Liver (tissue), 8 donors: ENCODE measurements at regions not wholly inside any gene's neighbourhood (a gene's known extent, or its start where the extent isn't known, plus 50 kb on each side); places are given as distances from the start of the nearest gene placed in this dataset.

Source experiments
- DNase-seq: peaks from one replicate; pipeline ENCODE4 v3.0.0-alpha.2; 2017; ENCODE audit warnings: low spot score
- H3K27ac ChIP-seq, 2 donors: one replicate each; pipeline ENCODE4 v1.7.0; 2013; ENCODE audit warnings: inconsistent platforms in 2 of 2, low read length in 2 of 2, control low read depth in 1 of 2, low read depth in 1 of 2, mild to moderate bottlenecking in 1 of 2
- H3K27me3 ChIP-seq, 4 donors: one replicate each; pipeline versions ENCODE4 v1.6.1 to v1.7.0; 2013; ENCODE audit warnings: low read length in 3 of 4, inconsistent platforms in 1 of 4, mild to moderate bottlenecking in 1 of 4, moderate library complexity in 1 of 4; ENCODE audit not compliant: control insufficient read depth in 4 of 4, insufficient read depth in 4 of 4
- H3K36me3 ChIP-seq, 4 donors: one replicate each; pipeline versions ENCODE4 v1.6.1 to v1.7.0; 2013; ENCODE audit warnings: low read length in 3 of 4, mild to moderate bottlenecking in 3 of 4, low read depth in 1 of 4, moderate library complexity in 1 of 4; ENCODE audit not compliant: control insufficient read depth in 4 of 4, insufficient read depth in 3 of 4
- H3K4me1 ChIP-seq, 4 donors: one replicate each; pipeline versions ENCODE4 v1.6.1 to v1.7.0; 2013; ENCODE audit warnings: low read length in 3 of 4, mild to moderate bottlenecking in 3 of 4, moderate library complexity in 1 of 4; ENCODE audit not compliant: control insufficient read depth in 4 of 4, insufficient read depth in 4 of 4
- H3K4me3 ChIP-seq, 3 donors: one replicate each; pipeline versions ENCODE4 v1.6.1 to v1.7.0; 2013; ENCODE audit warnings: low read length in 3 of 3, control low read depth in 1 of 3, low read depth in 1 of 3, mild to moderate bottlenecking in 1 of 3
- H3K9ac ChIP-seq, 2 donors: one replicate each; pipeline ENCODE4 v1.7.0; 2013; ENCODE audit warnings: low read length in 2 of 2, mild to moderate bottlenecking in 2 of 2, moderate library complexity in 2 of 2, control low read depth in 1 of 2, low read depth in 1 of 2
- H3K9me3 ChIP-seq, 4 donors: one replicate each; pipeline versions ENCODE4 v1.6.1 to v1.7.0; 2013; ENCODE audit warnings: low read length in 3 of 4; ENCODE audit not compliant: control insufficient read depth in 4 of 4
- ATF3 ChIP-seq: IDR thresholded peaks from 2 replicates; pipeline ENCODE4 v1.6.1; 2016; ENCODE audit warnings: antibody characterized with exemption
- CTCF ChIP-seq: fragments of 150-350 bp; IDR thresholded peaks from 2 replicates; pipeline ENCODE4 v1.5.1; 2017; ENCODE audit warnings: improper control_type of control experiment, low read depth, low read length; ENCODE audit not compliant: missing input control
- EGR1 ChIP-seq, 2 donors: IDR thresholded peaks; 2 replicates each; pipeline ENCODE4 v1.6.1; 2016 to 2018; ENCODE audit warnings: antibody characterized with exemption in 2 of 2, low read depth in 2 of 2
- FOXA1 ChIP-seq: IDR thresholded peaks from 2 replicates; pipeline ENCODE4 v1.6.1; 2016; ENCODE audit warnings: antibody characterized with exemption
- FOXA2 ChIP-seq: IDR thresholded peaks from 2 replicates; pipeline ENCODE4 v1.6.1; 2016; ENCODE audit warnings: antibody characterized with exemption
- GABPA ChIP-seq, 2 donors: IDR thresholded peaks in 1 of 2; conservative IDR thresholded peaks in 1 of 2; 2 replicates each; pipeline ENCODE4 v1.6.1; 2016; ENCODE audit warnings: antibody characterized with exemption in 2 of 2, mild to moderate bottlenecking in 1 of 2, moderate library complexity in 1 of 2
- HNF4A ChIP-seq, 2 donors: conservative IDR thresholded peaks; 2 replicates each; pipeline ENCODE4 v1.6.1; 2016; ENCODE audit warnings: antibody characterized with exemption in 2 of 2, mild to moderate bottlenecking in 2 of 2
- HNF4G ChIP-seq: IDR thresholded peaks from 2 replicates; pipeline ENCODE4 v1.6.1; 2016; ENCODE audit warnings: antibody characterized with exemption
- JUND ChIP-seq, 2 donors: IDR thresholded peaks; 2 replicates each; pipeline ENCODE4 v1.6.1; 2016; ENCODE audit warnings: antibody characterized with exemption in 2 of 2
- MAX ChIP-seq: IDR thresholded peaks from 2 replicates; pipeline ENCODE4 v1.6.1; 2016; ENCODE audit warnings: antibody characterized with exemption
- NR2F2 ChIP-seq: IDR thresholded peaks from 2 replicates; pipeline ENCODE4 v1.6.1; 2016; ENCODE audit warnings: antibody characterized with exemption
- RAD21 ChIP-seq, 2 donors: IDR thresholded peaks; 2 replicates each; pipeline ENCODE4 v1.6.1; 2016; ENCODE audit warnings: antibody characterized with exemption in 2 of 2, mild to moderate bottlenecking in 2 of 2
- REST ChIP-seq: IDR thresholded peaks from 2 replicates; pipeline ENCODE4 v1.6.1; 2016; ENCODE audit warnings: antibody characterized with exemption, mild to moderate bottlenecking
- RXRA ChIP-seq, 2 donors: IDR thresholded peaks; 2 replicates each; pipeline ENCODE4 v1.6.1; 2017 to 2018; ENCODE audit warnings: antibody characterized with exemption in 2 of 2, mild to moderate bottlenecking in 1 of 2
- SP1 ChIP-seq: IDR thresholded peaks from 2 replicates; pipeline ENCODE4 v1.6.1; 2018; ENCODE audit warnings: antibody characterized with exemption, mild to moderate bottlenecking
- TAF1 ChIP-seq: conservative IDR thresholded peaks from 2 replicates; pipeline ENCODE4 v1.6.1; 2016; ENCODE audit warnings: antibody characterized with exemption, mild to moderate bottlenecking
- YY1 ChIP-seq: IDR thresholded peaks from 2 replicates; pipeline ENCODE4 v1.6.1; 2016; ENCODE audit warnings: antibody characterized with exemption, mild to moderate bottlenecking
- ZBTB33 ChIP-seq: IDR thresholded peaks from 2 replicates; pipeline ENCODE4 v1.6.1; 2016; ENCODE audit warnings: antibody characterized with exemption
- WGBS: extraction: QIAGEN DNeasy Blood & Tissue Kit; methylation state at CpG from one replicate; pipeline ENCODE4 v1.1.7; 2013; 5-methylcytosine and 5-hydroxymethylcytosine counted together
- donor health status: healthy.
- donor health status: healthy.
- donor health status: healthy.
- donor health status: healthy.
- donor health status: healthy.

GRCh38 chr5:90301248-90301647 is 108.3 kb downstream of the CETN3 start:
- H3K9me3 ChIP-seq = no peaks in the 10 kb centered on the region
- TF ChIP-seq YY1 (no peak), HNF4A (conservative IDR thresholded peaks at IDR 0.05) (no peak), MAX (no peak), FOXA2 (no peak), HNF4G (no peak), NR2F2 (no peak), FOXA1 (no peak), RXRA (IDR thresholded peaks at IDR 0.05) (no peak), REST (no peak), JUND (IDR thresholded peaks at IDR 0.05) (no peak), SP1 (no peak), TAF1 (no peak), CTCF (no peak), EGR1 (IDR thresholded peaks at IDR 0.05; ENCODE audit: low read depth in 2 of 2) (no peak), RAD21 (IDR thresholded peaks at IDR 0.05) (no peak), GABPA (IDR thresholded peaks at IDR 0.05 in 1 of 2, conservative IDR thresholded peaks at IDR 0.05 in 1 of 2) (no peak), ZBTB33 (no peak), ATF3 (no peak)
- no peak for DNase-seq
- no peaks in the 10 kb centered on the region for H3K36me3 ChIP-seq
- peaks cover 0 to 3% (median 0%) of the 10 kb centered on the region in 4 donors for H3K27me3 ChIP-seq
- 77% methylated on average over 2 of the region's 2 CpGs for WGBS
- no peak overlapping the region for H3K27ac ChIP-seq
- H3K4me3 ChIP-seq = no peak overlapping the region
- H3K9ac ChIP-seq = no peak overlapping the region
- H3K4me1 ChIP-seq = no peaks in the 10 kb centered on the region
